ENCODE measurements at regions not wholly inside any gene's neighbourhood (a gene's known extent, or its start where the extent isn't known, plus 50 kb on each side); places are given as distances from the start of the nearest gene placed in this dataset.

DNA sequence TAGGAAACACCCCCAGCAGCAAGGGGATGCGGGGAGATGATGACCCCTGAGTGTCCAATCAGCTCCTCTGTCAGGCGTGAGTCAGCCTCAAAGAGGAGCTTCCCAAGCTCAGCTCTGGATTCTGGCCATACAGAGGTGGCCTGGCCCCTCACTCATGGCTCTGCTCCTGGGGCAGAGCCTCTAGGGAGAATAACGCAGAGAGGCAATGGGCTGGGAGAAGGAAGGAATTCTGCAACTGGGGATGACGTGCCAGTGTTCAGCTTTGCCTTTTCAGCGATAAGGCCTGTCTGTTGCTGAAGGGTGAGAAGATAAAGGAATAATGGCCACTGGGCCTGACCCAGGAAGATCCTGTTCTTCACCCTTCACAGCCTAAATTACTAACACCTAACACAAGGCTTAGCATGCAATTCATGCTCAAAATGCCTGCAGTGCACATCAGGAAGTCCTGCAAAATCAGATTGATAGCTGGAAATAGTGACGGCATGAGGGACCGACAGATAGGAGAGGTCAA lies 92.2 kb downstream of the TBX19 start:
- Histone ChIP-seq H3K27me3 (ENCODE audit: insufficient read depth, poor library complexity, severe bottlenecking) (no peaks in the 10 kb centered on the region), H3K4me1 (ENCODE audit: insufficient read depth, poor library complexity, severe bottlenecking) (no peaks in the 10 kb centered on the region)

DNA sequence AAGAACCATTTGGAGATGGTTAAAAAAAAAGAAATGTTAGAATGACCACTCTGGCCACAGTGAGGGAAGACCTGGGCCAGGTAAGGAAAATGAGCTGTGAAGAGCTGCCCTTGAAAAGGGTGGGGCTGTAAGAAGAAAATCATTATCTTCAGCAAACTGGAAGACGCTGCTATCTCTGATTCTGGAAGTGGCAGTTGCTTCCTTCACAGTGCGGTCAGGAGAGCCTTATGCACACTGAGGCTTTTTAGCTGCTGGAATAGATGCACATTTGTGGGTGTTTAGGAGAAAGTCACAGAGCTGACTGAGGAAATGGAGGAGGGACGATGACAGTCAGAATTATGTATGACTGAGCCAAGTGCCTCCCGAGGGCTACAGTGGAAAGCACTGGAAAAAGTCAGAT lies 91.6 kb downstream of the TBX19 start:
- Histone ChIP-seq H3K36me3 (ENCODE audit: low read depth) (no peaks in the 10 kb centered on the region), H3K4me1 (ENCODE audit: insufficient read depth, poor library complexity, severe bottlenecking) (no peaks in the 10 kb centered on the region)
- no peak for DNase-seq (ENCODE audit: low spot score)

More for the DNA sequence above, 92.2 kb downstream of the TBX19 start:
- DNase-seq (ENCODE audit: low spot score) = no peak
- Histone ChIP-seq H3K36me3 (ENCODE audit: low read depth) (no peaks in the 10 kb centered on the region), H3K27ac (ENCODE audit: poor library complexity, severe bottlenecking) (no peak overlapping the region), H3K4me3 (ENCODE audit: severe bottlenecking) (no peak overlapping the region), H3K9me3 (ENCODE audit: severe bottlenecking) (no peaks in the 10 kb centered on the region)
- ATAC-seq (ENCODE audit: low read depth) = no peak
- TF ChIP-seq, protein P1, sequence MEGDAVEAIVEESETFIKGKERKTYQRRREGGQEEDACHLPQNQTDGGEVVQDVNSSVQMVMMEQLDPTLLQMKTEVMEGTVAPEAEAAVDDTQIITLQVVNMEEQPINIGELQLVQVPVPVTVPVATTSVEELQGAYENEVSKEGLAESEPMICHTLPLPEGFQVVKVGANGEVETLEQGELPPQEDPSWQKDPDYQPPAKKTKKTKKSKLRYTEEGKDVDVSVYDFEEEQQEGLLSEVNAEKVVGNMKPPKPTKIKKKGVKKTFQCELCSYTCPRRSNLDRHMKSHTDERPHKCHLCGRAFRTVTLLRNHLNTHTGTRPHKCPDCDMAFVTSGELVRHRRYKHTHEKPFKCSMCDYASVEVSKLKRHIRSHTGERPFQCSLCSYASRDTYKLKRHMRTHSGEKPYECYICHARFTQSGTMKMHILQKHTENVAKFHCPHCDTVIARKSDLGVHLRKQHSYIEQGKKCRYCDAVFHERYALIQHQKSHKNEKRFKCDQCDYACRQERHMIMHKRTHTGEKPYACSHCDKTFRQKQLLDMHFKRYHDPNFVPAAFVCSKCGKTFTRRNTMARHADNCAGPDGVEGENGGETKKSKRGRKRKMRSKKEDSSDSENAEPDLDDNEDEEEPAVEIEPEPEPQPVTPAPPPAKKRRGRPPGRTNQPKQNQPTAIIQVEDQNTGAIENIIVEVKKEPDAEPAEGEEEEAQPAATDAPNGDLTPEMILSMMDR (IDR thresholded peaks at IDR 0.05; ENCODE audit: poor library complexity, severe bottlenecking) = no peak

DNA sequence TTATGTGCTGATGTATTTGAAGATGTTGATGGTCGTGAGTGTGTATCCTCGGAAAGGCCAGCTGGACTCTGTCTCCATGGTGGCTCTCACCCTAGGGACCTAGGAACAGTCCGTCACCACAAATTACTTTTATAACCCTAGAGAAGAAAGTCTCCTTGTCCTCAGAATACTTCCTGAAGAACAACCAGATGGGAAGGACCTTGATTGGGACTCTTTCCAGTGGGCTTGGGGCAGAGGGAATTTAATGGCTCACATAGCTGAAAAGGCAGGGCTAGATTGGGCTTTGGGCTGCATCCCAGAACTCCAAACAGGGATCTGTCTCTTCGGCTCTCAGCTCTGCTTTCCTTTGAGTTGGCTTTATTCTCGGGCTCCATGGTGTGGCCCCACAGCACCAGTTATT lies 90.8 kb downstream of the TBX19 start:
- no peaks in the 10 kb centered on the region for H3K36me3 ChIP-seq (ENCODE audit: low read depth)
- DNase-seq (ENCODE audit: low spot score) (no peak), ATAC-seq (ENCODE audit: low read depth) (no peak)
- no peak overlapping the region for H3K27ac ChIP-seq (ENCODE audit: poor library complexity, severe bottlenecking)
- H3K4me3 ChIP-seq (ENCODE audit: severe bottlenecking) = no peak overlapping the region
- H3K9me3 ChIP-seq (ENCODE audit: severe bottlenecking) = no peaks in the 10 kb centered on the region
- no peaks in the 10 kb centered on the region for H3K27me3 ChIP-seq (ENCODE audit: insufficient read depth, poor library complexity, severe bottlenecking)
- TF ChIP-seq, protein P1 (IDR thresholded peaks at IDR 0.05; ENCODE audit: poor library complexity, severe bottlenecking) = no peak
- no peaks in the 10 kb centered on the region for H3K4me1 ChIP-seq (ENCODE audit: insufficient read depth, poor library complexity, severe bottlenecking)

More for the DNA sequence above, 91.6 kb downstream of the TBX19 start:
- ATAC-seq (ENCODE audit: low read depth) = no peak
- no peaks in the 10 kb centered on the region for H3K9me3 ChIP-seq (ENCODE audit: severe bottlenecking)
- H3K4me3 ChIP-seq (ENCODE audit: severe bottlenecking) = no peak overlapping the region
- H3K27me3 ChIP-seq (ENCODE audit: insufficient read depth, poor library complexity, severe bottlenecking) = no peaks in the 10 kb centered on the region
- TF ChIP-seq, protein P1 (IDR thresholded peaks at IDR 0.05; ENCODE audit: poor library complexity, severe bottlenecking) = no peak
- H3K27ac ChIP-seq (ENCODE audit: poor library complexity, severe bottlenecking) = no peak overlapping the region

DNA sequence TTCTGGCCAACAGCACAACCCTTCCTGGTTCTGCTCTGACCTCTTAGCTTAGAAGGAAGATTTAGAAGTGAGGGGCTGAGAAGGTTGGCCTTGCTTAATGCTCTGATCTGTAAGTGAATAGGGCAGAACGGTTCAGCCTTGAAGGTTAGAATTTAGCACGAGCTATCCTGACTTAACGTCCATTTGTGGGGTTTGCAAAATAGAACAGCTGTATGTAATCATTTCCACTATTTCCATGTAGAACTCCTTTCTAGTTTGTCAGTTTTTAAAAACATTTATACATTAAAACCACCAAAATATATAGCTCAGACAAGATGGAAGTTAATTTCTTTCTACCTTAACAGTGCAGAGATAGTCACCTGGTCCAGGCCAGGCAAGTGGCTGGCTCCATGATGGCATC lies 89.9 kb downstream of the TBX19 start:
- DNase-seq (ENCODE audit: low spot score) (no peak), ATAC-seq (ENCODE audit: low read depth) (no peak)
- Histone ChIP-seq H3K36me3 (ENCODE audit: low read depth) (no peaks in the 10 kb centered on the region), H3K27ac (ENCODE audit: poor library complexity, severe bottlenecking) (no peak overlapping the region), H3K4me3 (ENCODE audit: severe bottlenecking) (no peak overlapping the region), H3K4me1 (ENCODE audit: insufficient read depth, poor library complexity, severe bottlenecking) (no peaks in the 10 kb centered on the region), H3K9me3 (ENCODE audit: severe bottlenecking) (no peaks in the 10 kb centered on the region), H3K27me3 (ENCODE audit: insufficient read depth, poor library complexity, severe bottlenecking) (no peaks in the 10 kb centered on the region)
- TF ChIP-seq, protein P1 (IDR thresholded peaks at IDR 0.05; ENCODE audit: poor library complexity, severe bottlenecking) = no peak

DNA sequence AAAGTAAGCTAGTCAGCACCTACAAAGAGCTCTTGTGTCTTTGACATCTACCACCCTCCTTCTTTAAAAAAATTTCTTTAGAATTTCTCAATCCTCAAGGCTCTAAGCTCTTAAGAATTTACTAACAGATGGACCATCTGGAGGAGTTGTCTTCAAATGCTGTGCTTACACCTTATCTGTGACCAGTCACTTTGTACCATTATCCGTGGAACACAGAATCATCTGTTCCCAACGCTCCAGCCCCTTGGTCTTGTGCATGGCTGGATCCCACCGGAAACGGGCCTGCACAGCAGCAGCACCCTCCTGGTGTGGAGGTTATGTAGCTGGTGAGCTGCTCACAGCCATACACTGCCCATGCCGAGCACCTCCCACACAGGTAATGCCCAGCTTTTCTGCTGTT lies 89.0 kb downstream of the TBX19 start:
- DNase-seq (ENCODE audit: low spot score) (no peak), ATAC-seq (ENCODE audit: low read depth) (no peak)
- Histone ChIP-seq H3K4me3 (ENCODE audit: severe bottlenecking) (no peak overlapping the region), H3K36me3 (ENCODE audit: low read depth) (no peaks in the 10 kb centered on the region), H3K9me3 (ENCODE audit: severe bottlenecking) (no peaks in the 10 kb centered on the region), H3K4me1 (ENCODE audit: insufficient read depth, poor library complexity, severe bottlenecking) (no peaks in the 10 kb centered on the region), H3K27me3 (ENCODE audit: insufficient read depth, poor library complexity, severe bottlenecking) (no peaks in the 10 kb centered on the region), H3K27ac (ENCODE audit: poor library complexity, severe bottlenecking) (no peak overlapping the region)
- TF ChIP-seq, protein P1 (IDR thresholded peaks at IDR 0.05; ENCODE audit: poor library complexity, severe bottlenecking) = no peak

Measured in RWPE2 (cell line).